SK-MEL-5 (cell line): ENCODE measurements at regions not wholly inside any gene's neighbourhood (a gene's known extent, or its start where the extent isn't known, plus 50 kb on each side); places are given as distances from the start of the nearest gene placed in this dataset.
A peak's percentile ranks its signal among the peaks of the same experiment; 100 is the strongest.
"Not testable (repeated sequence)": the region's sequence is repeated elsewhere in the genome, so short reads cannot be mapped to it uniquely, and the experiment has no call there.

Experiments
- DNase-seq: peaks from one replicate; pipeline ENCODE4 v3.0.0-alpha.2; 2016; ENCODE audit warnings: low read depth, low spot score
- in situ Hi-C: cut with HindIII; loops from 2 replicates; pipeline ENCODE4 v1.10.0; 2016; ENCODE audit warnings: low sequenced_read_pairs, high pct_unique_total_duplicates, low pct_unique_long_range_greater_than_20kb

GRCh38 chr13:91017669-91018053 lies 329.8 kb upstream of the MIR17HG start:
- DNase-seq = peak; percentile 56

GRCh38 chr13:91020461-91021034 lies 326.9 kb upstream of the MIR17HG start:
- no peak for DNase-seq
- in situ Hi-C loops = no loop called here

More at GRCh38 chr13:91017669-91018053, 329.8 kb upstream of the MIR17HG start:
- in situ Hi-C loops = no loop called here

DNA sequence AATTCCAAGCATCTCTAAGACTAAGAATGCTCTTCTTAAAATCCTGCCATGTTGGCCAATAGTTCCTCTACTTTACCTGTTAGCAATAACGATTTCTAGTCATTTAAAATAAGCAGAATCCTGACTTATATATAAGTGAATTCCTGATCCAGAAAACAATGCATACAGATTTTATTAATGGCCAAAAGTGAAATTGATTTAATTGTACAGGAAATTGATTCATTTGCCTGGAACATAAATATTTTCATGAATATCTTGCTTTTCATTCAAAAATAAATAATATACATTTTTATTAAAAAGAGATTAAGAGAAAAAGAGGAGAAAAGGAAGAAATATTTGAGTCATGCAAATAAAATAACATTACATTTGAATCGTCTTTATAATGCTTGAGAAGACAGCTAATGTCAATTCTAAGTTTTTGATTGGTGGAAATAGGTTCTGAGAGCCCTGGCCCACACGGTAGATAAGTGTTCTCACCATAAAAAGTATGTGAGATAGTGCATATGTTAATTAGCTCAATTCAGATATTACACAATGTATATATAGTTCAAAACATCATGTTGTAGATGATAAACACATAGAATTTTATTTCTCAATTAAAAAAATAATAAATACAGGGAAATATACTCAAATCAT lies 323.2 kb upstream of the MIR17HG start:
- DNase-seq = no peak
- in situ Hi-C loops = no loop called here

DNA sequence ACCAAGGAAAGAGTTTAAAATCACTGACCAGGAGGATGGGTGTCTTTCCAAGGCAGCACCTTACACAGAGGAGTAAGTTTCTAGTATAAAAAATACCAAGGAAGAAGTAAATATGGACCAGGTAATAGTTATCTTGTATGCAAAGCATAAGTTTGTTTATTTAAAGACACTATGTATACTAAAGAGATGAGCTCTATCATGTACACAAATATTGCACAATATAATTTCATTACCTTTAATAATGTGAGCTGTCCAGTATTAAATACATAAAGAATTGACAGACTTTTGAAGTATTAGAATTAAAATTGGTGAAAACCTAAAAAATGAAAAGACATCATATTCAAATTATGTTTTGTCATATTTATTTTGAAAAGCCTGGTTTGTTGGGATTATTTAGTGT lies 322.0 kb upstream of the MIR17HG start:
- DNase-seq = no peak
- in situ Hi-C loops = no loop called here

DNA sequence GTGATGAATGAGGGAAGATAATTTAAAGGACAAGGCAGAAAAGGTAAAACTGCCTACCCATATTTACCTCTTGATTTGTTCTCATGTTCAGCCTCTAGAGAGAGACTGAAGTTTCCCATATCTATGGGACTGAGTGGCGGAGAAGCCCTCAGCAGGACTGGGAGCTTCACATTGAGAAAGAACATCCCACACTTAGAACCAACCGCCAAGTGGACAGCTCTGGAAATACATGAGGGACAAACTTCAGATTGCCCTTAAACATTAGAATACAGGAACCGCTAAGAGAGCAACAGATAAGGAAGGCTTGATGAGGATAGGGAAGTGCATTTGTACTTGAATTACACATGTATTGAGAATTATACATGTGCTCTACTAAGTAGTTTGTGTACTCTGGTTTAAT lies 316.0 kb upstream of the MIR17HG start:
- DNase-seq = peak; percentile 56
- in situ Hi-C loops = no loop called here

DNA sequence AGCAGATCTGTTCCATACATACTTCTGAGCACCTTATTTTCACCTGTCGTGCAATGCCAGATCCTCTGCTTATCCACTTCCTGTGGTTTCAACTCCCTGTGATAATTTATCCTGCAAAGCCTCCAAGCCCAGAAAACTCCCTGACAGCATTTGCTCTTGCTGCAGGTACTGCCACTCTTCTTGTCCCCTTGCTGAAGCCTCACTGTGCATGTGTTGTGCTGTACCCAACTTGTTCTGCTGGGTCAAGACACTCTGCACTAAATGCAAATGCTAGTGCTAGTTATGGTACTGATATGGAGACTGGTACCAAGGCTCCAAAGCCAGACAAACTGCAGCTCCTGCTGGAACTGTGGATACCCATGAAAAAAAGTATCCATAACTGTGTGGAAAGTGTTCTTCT lies 315.4 kb upstream of the MIR17HG start:
- in situ Hi-C loops = no loop called here
- no peak for DNase-seq

DNA sequence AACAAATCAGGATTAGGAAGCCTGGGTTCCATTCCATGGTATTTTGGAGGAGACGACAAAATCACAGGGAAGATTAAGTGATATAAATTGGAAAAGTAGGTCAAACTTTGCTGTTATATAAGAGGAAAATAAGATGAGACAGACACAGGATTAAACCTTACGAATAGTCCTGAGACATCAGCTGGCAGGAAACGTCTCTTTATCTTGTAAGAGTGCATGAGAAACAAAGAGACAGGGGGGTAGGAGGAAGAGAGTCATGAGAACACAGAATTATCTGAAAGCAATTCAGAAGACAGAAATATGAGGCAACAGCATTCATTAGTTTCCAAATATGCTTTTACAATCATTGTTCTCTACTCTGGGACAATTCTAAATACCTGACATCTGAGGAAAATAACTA lies 310.6 kb upstream of the MIR17HG start:
- in situ Hi-C loops = no loop called here
- no peak for DNase-seq

GRCh38 chr13:91042870-91043269 lies 304.6 kb upstream of the MIR17HG start:
- in situ Hi-C loops = no loop called here
- DNase-seq = no peak

DNA sequence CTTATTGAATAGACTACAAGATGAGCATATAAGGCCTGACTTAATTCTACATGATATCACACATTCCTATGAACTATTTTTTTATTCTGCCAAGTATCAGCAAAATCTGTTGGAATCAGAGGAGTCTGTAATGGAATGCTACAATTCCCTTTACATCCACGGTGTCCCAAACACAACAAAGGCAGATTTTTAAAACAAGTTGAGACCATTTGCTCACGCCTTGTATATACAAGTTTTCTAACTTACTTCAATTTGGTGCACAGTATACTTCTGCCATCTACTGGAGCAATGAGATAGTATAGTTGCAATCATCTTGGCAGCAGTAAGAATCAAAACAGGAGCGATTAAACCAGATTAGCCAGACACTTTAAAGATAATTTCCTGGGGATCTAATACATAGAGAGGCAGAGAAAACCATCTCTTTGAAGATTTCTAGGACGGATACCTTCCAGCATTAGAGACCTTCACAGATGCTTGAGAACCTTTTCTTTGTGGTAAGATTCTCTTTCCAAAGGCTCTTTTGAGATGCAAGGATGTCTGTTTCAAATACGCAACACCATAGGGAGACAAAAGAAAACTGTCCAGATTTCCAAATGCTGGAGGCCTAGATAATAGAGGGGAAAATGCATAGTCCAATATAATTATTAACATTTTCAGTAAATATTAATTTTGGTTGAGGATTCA lies 302.0 kb upstream of the MIR17HG start:
- DNase-seq = peak; percentile 66
- in situ Hi-C loops = no loop called here

GRCh38 chr13:91046715-91047327 lies 300.7 kb upstream of the MIR17HG start:
- in situ Hi-C loops = no loop called here
- DNase-seq = peak; percentile 33

- in situ Hi-C loops = no loop called here
- no peak for DNase-seq
These were observed 296.5 kb upstream of the MIR17HG start for GRCh38 chr13:91050970-91051369.

- DNase-seq = no peak
- in situ Hi-C loops = no loop called here
These were observed 294.6 kb upstream of the MIR17HG start for GRCh38 chr13:91052876-91053275.

DNA sequence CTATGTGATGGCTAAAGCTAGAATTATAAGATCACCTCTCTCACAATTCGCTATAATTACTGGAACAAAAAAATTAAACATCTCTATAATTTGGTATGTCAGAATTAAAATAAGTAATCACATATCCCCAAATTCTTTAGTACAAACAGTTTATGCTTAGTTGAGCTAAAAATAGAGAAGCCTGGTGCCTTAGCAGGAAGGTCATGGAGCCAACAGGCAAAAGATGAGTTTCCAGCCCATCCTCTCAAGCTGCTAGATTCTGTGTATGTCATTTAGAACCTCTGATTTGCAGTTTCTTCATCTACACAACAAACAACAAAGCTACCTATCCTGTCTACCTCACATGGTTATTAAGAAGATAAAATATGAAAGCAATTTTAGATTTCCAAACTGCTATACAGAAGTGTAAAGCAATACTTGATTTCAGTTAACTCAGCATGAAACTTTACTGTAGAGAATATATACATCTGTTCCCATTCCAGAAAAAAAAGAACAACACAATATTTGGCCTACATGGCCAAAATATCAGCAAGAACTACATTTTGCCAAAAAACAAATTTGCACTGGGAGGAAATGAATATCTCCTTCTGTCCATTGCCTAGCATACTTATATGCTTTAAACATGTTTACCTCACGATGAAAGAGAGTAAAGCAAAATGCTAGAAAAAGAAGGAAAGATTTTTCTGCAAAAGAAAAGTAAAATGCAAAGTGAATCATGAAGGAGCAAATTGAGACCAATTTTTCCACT lies 294.0 kb upstream of the MIR17HG start:
- in situ Hi-C loops = no loop called here
- no peak for DNase-seq

DNA sequence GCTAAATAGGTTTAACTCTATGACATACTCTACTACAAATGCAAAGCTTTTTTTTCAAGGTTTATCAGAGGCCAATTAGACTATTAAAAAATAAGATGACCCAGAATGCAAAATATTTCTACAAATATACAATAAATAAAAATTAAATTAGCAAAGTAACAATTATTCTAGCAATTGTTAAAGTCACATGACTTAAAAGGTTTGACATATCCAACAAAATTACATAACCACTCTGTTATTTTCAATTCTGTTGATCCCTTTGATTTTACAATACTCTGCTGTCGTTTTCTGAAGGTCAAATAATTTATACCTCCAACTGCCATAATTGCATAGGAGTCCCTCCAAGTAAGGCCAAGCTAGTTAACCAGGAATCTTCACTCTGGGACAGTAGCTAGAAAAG lies 292.6 kb upstream of the MIR17HG start:
- in situ Hi-C loops = no loop called here
- DNase-seq = no peak

DNA sequence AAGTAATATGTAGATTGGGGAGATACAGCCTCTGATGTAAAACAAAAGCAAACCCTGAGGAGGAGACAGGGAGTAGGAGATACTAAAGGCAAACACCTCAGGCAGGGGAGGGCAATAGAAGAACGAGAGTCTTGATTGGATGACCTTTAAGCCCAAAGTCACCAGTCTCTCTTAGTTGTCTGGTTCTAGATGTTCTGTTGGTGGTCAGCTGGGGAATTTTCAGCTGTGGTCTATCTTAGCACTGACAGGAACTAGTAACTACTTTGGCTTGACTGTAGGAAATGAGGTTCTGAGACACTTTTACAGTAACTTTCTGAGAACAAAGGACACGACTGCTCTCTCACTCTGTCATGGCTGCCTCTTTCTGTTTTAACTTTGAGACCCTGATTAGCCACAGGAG lies 290.7 kb upstream of the MIR17HG start:
- in situ Hi-C loops = no loop called here
- no peak for DNase-seq

DNA sequence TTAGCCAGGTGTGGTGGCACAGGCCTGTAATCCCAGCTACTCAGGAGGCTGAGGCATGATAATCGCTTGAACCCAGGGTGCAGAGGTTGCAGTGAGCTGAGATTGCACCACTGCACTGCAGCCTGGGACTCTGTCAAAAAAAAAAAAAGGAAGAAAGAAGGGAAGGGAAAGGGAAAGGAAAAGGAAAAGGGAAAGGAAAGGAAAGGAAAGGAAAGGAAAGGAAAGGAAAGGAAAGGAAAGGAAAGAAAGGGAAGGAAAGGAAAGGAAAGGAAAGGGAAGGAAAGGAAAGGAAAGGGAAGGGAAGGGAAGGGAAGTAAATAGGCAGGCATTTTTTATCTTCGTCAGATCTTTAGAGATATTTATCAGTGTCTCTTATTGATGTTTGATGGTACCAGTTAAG lies 290.0 kb upstream of the MIR17HG start:
- in situ Hi-C loops = not testable (repeated sequence)

GRCh38 chr13:91058066-91058465 lies 289.4 kb upstream of the MIR17HG start:
- in situ Hi-C loops = no loop called here
- DNase-seq = no peak

More for the DNA sequence above, 290.0 kb upstream of the MIR17HG start:
- DNase-seq = not testable (repeated sequence)

GRCh38 chr13:91058919-91059318 lies 288.6 kb upstream of the MIR17HG start:
- in situ Hi-C loops = no loop called here
- DNase-seq = no peak
